H1 (cell line): ENCODE measurements at regions not wholly inside any gene's neighbourhood (a gene's known extent, or its start where the extent isn't known, plus 50 kb on each side); places are given as distances from the start of the nearest gene placed in this dataset.

Source experiments
- CBX5 ChIP-seq: fragments of 300-800, 300-1000 bp; sonication (generic); IDR thresholded peaks from 2 replicates; pipeline ENCODE4 v1.7.1; 2016; ENCODE audit warnings: antibody characterized with exemption, low read length, low read depth
- NANOG ChIP-seq: IDR thresholded peaks from 2 replicates; pipeline ENCODE4 v1.6.1; 2011; ENCODE audit warnings: low read length, low read depth, mild to moderate bottlenecking, inconsistent platforms; ENCODE audit not compliant: insufficient read depth, poor library complexity, severe bottlenecking
- TF ChIP-seq, protein P1 (sequence below): IDR thresholded peaks from 2 replicates; pipeline ENCODE4 v1.6.1; 2012; ENCODE audit warnings: inconsistent platforms

- TF ChIP-seq CBX5 (no peak), NANOG (no peak)
- TF ChIP-seq, protein P1, sequence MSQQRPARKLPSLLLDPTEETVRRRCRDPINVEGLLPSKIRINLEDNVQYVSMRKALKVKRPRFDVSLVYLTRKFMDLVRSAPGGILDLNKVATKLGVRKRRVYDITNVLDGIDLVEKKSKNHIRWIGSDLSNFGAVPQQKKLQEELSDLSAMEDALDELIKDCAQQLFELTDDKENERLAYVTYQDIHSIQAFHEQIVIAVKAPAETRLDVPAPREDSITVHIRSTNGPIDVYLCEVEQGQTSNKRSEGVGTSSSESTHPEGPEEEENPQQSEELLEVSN = no peak
Measured at GRCh38 chr1:116310180-116310579, 62.9 kb upstream of the ATP1A1 start (continued).
